Parathyroid adenoma (tissue), 2 donors: ENCODE measurements at regions not wholly inside any gene's neighbourhood (a gene's known extent, or its start where the extent isn't known, plus 50 kb on each side); places are given as distances from the start of the nearest gene placed in this dataset.

Experiments used
- H2AFZ ChIP-seq: fragments of 300-600 bp; sonication (generic); one replicate; pipeline ENCODE4 v1.7.0; 2017; ENCODE audit warnings: antibody characterized with exemption, mild to moderate bottlenecking
- H3K27ac ChIP-seq: fragments of 300-600 bp; sonication (generic); one replicate; pipeline ENCODE4 v1.7.0; 2017
- H3K27me3 ChIP-seq: fragments of 300-600 bp; sonication (generic); one replicate; pipeline ENCODE4 v1.7.0; 2017; ENCODE audit warnings: low read length; ENCODE audit not compliant: control insufficient read depth, insufficient read depth
- H3K36me3 ChIP-seq: fragments of 300-600 bp; sonication (generic); one replicate; pipeline ENCODE4 v1.7.0; 2017; ENCODE audit warnings: low read length; ENCODE audit not compliant: control insufficient read depth, insufficient read depth
- H3K4me1 ChIP-seq: fragments of 300-600 bp; sonication (generic); one replicate; pipeline ENCODE4 v1.7.0; 2017; ENCODE audit warnings: control low read depth
- H3K4me2 ChIP-seq: fragments of 300-600 bp; sonication (generic); one replicate; pipeline ENCODE4 v1.7.0; 2017; ENCODE audit warnings: low read length
- H3K4me3 ChIP-seq: fragments of 300-600 bp; sonication (generic); one replicate; pipeline ENCODE4 v1.7.0; 2017; ENCODE audit warnings: low read depth, low read length
- H3K79me2 ChIP-seq: fragments of 300-600 bp; sonication (generic); one replicate; pipeline ENCODE4 v1.7.0; 2017; ENCODE audit warnings: control low read depth
- H3K9ac ChIP-seq: fragments of 300-600 bp; sonication (generic); one replicate; pipeline ENCODE4 v1.7.0; 2017; ENCODE audit warnings: mild to moderate bottlenecking
- H3K9me3 ChIP-seq: fragments of 300-600 bp; sonication (generic); one replicate; pipeline ENCODE4 v1.7.0; 2017; ENCODE audit warnings: low read length; ENCODE audit not compliant: control insufficient read depth
- TF ChIP-seq, protein P1 (sequence below): fragments of 300-600 bp; sonication (generic); IDR thresholded peaks from one replicate; pipeline ENCODE4 v1.7.0; 2017; ENCODE audit warnings: antibody characterized with exemption, mild to moderate bottlenecking
- donor health status: primary hyperparathyroidism.

DNA sequence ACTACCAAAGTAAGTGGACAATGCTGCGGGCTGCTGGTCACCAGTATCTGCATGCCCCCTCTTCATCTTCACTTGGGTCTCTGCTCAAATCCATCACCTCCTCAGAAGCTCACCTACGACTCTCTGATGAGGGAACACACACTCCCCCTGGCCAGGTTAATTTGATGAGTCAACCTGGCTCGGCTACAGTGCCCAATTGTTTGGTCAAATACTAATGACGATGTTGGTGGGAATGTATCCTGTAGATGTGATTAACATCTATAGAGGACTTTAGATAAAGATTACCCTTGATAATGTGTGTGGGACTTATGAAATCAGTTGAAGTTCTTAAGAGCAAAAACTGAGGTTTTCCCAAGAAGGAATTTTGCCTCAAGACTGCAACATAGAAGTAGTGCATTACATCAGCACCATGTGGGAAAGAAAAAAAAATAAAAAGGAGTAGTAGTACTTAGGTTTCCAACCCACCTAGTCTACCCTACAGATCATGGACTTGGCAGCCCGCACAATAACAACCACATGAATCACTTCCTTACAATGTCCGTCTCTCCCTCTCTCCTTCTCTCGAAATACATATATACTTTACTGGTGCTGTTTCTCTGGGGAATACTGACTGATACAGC, 467.3 kb downstream of the DNAH5 start:
- TF ChIP-seq, protein P1, sequence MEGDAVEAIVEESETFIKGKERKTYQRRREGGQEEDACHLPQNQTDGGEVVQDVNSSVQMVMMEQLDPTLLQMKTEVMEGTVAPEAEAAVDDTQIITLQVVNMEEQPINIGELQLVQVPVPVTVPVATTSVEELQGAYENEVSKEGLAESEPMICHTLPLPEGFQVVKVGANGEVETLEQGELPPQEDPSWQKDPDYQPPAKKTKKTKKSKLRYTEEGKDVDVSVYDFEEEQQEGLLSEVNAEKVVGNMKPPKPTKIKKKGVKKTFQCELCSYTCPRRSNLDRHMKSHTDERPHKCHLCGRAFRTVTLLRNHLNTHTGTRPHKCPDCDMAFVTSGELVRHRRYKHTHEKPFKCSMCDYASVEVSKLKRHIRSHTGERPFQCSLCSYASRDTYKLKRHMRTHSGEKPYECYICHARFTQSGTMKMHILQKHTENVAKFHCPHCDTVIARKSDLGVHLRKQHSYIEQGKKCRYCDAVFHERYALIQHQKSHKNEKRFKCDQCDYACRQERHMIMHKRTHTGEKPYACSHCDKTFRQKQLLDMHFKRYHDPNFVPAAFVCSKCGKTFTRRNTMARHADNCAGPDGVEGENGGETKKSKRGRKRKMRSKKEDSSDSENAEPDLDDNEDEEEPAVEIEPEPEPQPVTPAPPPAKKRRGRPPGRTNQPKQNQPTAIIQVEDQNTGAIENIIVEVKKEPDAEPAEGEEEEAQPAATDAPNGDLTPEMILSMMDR = no peak
- no peak overlapping the region for H3K4me3 ChIP-seq
- H3K27ac ChIP-seq = no peak overlapping the region
- H3K79me2 ChIP-seq = no peaks in the 10 kb centered on the region
- H3K27me3 ChIP-seq = no peaks in the 10 kb centered on the region
- no peaks in the 10 kb centered on the region for H3K4me1 ChIP-seq
- no peak overlapping the region for H3K4me2 ChIP-seq
- no peaks in the 10 kb centered on the region for H3K9me3 ChIP-seq
- H3K36me3 ChIP-seq = no peaks in the 10 kb centered on the region
- no peak overlapping the region for H2AFZ ChIP-seq
- no peak overlapping the region for H3K9ac ChIP-seq

DNA sequence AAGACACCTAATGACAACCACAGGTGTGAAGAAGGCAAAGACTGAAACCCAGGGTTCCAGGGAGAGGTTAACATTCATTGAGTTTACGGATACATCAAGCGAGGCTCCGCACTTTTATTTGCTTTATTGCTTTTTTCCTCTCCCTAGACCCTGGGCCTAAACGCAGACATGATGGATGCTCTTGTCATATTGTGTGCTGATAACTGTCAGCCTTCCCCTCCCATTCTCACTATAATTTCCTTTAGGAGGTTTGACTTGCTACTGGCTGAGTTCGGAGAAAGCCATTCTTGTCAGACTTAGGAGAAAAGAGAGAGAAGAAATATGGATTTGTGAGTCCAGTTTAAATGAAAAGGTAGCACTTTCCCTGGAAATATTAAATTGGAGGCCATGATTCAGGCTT, 471.6 kb downstream of the DNAH5 start:
- Histone ChIP-seq H3K27ac (no peak overlapping the region), H3K4me2 (no peak overlapping the region), H3K27me3 (no peaks in the 10 kb centered on the region), H3K4me1 (no peaks in the 10 kb centered on the region), H3K79me2 (no peaks in the 10 kb centered on the region), H3K36me3 (no peaks in the 10 kb centered on the region), H3K9ac (no peak overlapping the region), H2AFZ (no peak overlapping the region), H3K4me3 (no peak overlapping the region), H3K9me3 (no peaks in the 10 kb centered on the region)
- TF ChIP-seq, protein P1 = no peak

DNA sequence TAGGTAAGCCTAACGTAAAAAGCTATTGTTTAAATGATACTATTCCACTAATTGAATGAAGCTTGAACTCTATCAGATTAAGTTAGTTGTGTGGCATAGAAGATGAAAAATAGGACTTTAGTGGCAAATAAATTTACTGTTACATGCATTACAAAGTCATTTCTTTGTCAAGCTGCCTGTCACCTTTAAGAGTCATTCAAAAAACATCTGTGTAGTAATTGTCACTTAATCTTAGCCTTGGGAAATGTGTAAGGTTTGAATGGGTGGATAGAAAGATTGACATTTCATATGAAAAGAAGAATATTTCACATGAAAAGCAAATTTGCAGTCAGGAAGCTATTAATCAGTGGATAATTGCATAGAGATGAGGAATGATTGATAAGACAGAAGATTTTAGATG, 473.5 kb downstream of the DNAH5 start:
- no peaks in the 10 kb centered on the region for H3K4me1 ChIP-seq
- TF ChIP-seq, protein P1 = no peak
- no peaks in the 10 kb centered on the region for H3K27me3 ChIP-seq
- H3K4me3 ChIP-seq = no peak overlapping the region
- H2AFZ ChIP-seq = no peak overlapping the region
- H3K9ac ChIP-seq = no peak overlapping the region
- no peaks in the 10 kb centered on the region for H3K9me3 ChIP-seq
- no peak overlapping the region for H3K4me2 ChIP-seq
- no peaks in the 10 kb centered on the region for H3K36me3 ChIP-seq
- H3K79me2 ChIP-seq = no peaks in the 10 kb centered on the region
- no peak overlapping the region for H3K27ac ChIP-seq

DNA sequence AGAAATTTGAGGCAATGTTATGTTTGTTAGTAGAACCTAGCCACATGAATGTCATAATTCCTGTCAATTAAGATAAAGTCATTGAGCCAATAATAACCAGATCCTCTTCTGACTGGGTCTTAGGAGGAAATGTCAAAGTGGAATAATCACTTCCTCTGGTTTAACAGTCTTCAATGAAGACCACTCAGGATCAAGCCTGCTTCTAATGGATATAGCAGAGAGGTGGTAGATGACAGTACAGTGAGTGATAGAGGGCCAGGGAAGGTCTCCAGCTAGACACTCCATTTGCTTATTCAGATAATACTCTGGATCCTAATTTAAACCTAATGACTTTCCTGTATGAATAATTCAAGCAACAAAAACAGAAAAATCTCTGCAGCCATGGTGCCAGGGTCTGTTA, 474.2 kb downstream of the DNAH5 start:
- Histone ChIP-seq H3K4me1 (no peaks in the 10 kb centered on the region), H3K4me3 (no peak overlapping the region), H3K4me2 (no peak overlapping the region), H3K9ac (no peak overlapping the region), H3K9me3 (no peaks in the 10 kb centered on the region), H3K27ac (no peak overlapping the region), H2AFZ (no peak overlapping the region), H3K36me3 (no peaks in the 10 kb centered on the region), H3K27me3 (no peaks in the 10 kb centered on the region), H3K79me2 (no peaks in the 10 kb centered on the region)
- TF ChIP-seq, protein P1 = no peak

DNA sequence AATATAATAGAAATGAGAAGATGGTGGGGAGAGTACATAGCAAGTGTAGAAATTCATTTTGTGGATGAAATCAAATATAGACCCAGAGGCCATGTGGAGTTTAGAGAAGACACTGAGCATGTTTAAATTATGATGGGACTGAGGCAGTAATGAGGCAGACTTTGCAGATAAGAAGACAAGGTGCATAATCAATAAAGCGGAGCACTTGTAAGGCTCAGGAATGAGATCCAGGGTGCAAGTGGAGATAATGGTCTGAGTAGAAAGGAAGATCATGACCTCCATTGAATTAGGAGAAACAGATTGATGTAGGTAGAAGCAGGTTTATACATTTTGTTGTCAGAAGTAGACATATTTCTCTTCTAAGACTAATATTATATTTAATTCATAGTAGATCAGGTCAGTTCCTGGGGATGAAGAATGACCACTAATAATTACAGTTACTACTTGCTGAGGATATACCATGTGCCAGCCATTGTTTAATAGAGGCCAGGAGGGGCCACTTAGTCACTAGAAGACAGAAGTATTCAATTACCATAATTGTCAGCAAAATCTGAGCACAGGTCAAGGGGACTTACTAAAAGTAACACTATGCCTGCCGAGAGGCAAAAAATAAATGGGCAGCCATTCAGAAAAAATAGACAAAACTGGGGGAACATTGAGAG, 479.8 kb downstream of the DNAH5 start:
- no peaks in the 10 kb centered on the region for H3K4me1 ChIP-seq
- H3K27me3 ChIP-seq = no peaks in the 10 kb centered on the region
- H3K9ac ChIP-seq = no peak overlapping the region
- H2AFZ ChIP-seq = no peak overlapping the region
- no peak overlapping the region for H3K27ac ChIP-seq
- no peaks in the 10 kb centered on the region for H3K36me3 ChIP-seq
- no peaks in the 10 kb centered on the region for H3K9me3 ChIP-seq
- no peak overlapping the region for H3K4me2 ChIP-seq
- TF ChIP-seq, protein P1 = no peak
- H3K79me2 ChIP-seq = no peaks in the 10 kb centered on the region
- H3K4me3 ChIP-seq = no peak overlapping the region
